ENCODE measurements at regions not wholly inside any gene's neighbourhood (a gene's known extent, or its start where the extent isn't known, plus 50 kb on each side); places are given as distances from the start of the nearest gene placed in this dataset.

DNA sequence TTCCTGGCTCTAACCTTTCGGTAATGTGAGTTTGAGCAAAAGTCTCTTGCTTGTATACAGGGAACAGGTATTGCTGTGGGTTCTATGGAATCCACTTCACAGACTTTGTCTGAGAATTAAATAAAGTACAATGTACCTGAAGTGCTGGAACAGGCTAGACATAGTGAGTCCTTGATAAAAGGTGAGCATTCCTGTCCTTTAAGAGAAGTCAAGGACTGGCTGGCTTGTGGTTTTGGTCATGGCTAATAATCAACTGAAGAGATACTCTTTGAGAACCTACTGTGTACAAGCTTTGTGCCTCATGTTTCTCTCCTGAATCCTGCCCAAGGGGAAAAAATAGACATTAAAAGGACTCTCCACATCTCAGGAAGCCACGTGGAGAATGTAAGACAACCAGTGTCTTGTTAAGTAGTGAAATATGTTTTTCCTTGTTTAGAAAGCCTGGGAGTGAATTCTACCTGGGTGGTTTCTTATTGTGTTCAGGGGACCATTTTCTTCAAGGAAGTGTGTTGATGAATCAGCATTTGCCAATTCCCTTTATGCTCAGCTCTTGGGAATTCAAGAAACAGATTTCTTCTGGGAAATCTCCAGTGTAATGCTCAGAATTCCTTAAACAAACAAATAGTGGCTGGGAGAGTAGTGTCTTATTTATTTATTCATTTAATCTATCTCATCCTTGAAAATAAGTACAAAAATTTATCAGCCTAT is 55.2 kb upstream of the PLD5 start:
- TF ChIP-seq CTCF (IDR thresholded peaks at IDR 0.05) (no peak), POLR2A (IDR thresholded peaks at IDR 0.05) (no peak)
